Cerebellar cortex (tissue), 1 donor: ENCODE measurements at regions not wholly inside any gene's neighbourhood (a gene's known extent, or its start where the extent isn't known, plus 50 kb on each side); places are given as distances from the start of the nearest gene placed in this dataset.

Experiments
- DNase-seq: peaks from one replicate; pipeline ENCODE4 v3.0.0-alpha.2; 2015; ENCODE audit warnings: low spot score

GRCh38 chr3:31050296-31050695 is 155.8 kb upstream of the GADL1 start:
- DNase-seq: no peak

- no peak for DNase-seq
Observed at GRCh38 chr3:31051226-31051625, 156.8 kb upstream of the GADL1 start.

GRCh38 chr3:31053299-31053698 is 158.8 kb upstream of the GADL1 start:
- no peak for DNase-seq

GRCh38 chr3:31054032-31054431 is 159.6 kb upstream of the GADL1 start:
- DNase-seq: no peak

- no peak for DNase-seq
Observed at GRCh38 chr3:31055757-31056156, 161.3 kb upstream of the GADL1 start.

GRCh38 chr3:31057891-31058290 is 163.4 kb upstream of the GADL1 start:
- no peak for DNase-seq

GRCh38 chr3:31064021-31064420 is 169.6 kb upstream of the GADL1 start:
- DNase-seq: no peak

GRCh38 chr3:31065765-31066164 is 171.3 kb upstream of the GADL1 start:
- no peak for DNase-seq

GRCh38 chr3:31067004-31067403 is 172.5 kb upstream of the GADL1 start:
- DNase-seq: no peak

- no peak for DNase-seq
Observed at GRCh38 chr3:31075471-31075870, 181.0 kb upstream of the GADL1 start.

GRCh38 chr3:31075876-31076275 is 181.4 kb upstream of the GADL1 start:
- DNase-seq: no peak

GRCh38 chr3:31077021-31077601 is 182.7 kb upstream of the GADL1 start:
- no peak for DNase-seq

GRCh38 chr3:31077826-31078225 is 183.4 kb upstream of the GADL1 start:
- no peak for DNase-seq

- no peak for DNase-seq
Observed at GRCh38 chr3:31079689-31080088, 185.2 kb upstream of the GADL1 start.

GRCh38 chr3:31081018-31081662 is 186.7 kb upstream of the GADL1 start:
- DNase-seq: no peak

GRCh38 chr3:31086148-31086547 is 191.7 kb upstream of the GADL1 start:
- no peak for DNase-seq

- no peak for DNase-seq
Observed at GRCh38 chr3:31086698-31087097, 192.2 kb upstream of the GADL1 start.

GRCh38 chr3:31091748-31092147 is 197.3 kb upstream of the GADL1 start:
- DNase-seq: no peak

GRCh38 chr3:31092748-31093589 is 198.5 kb upstream of the GADL1 start:
- DNase-seq: no peak

GRCh38 chr3:31093606-31094005 is 199.1 kb upstream of the GADL1 start:
- no peak for DNase-seq

- DNase-seq: no peak
Observed at GRCh38 chr3:31094048-31094447, 199.6 kb upstream of the GADL1 start.

- no peak for DNase-seq
Observed at GRCh38 chr3:31095255-31095654, 200.8 kb upstream of the GADL1 start.

GRCh38 chr3:31096661-31097395 is 202.4 kb upstream of the GADL1 start:
- no peak for DNase-seq
